Right ventricle myocardium superior (tissue), 1 donor: ENCODE measurements at regions not wholly inside any gene's neighbourhood (a gene's known extent, or its start where the extent isn't known, plus 50 kb on each side); places are given as distances from the start of the nearest gene placed in this dataset.
"Not testable (repeated sequence)": the region's sequence is repeated elsewhere in the genome, so short reads cannot be mapped to it uniquely, and the experiment has no call there.

Source experiments
- ATAC-seq: fragments of 200-7000 bp; cut with Tn5 transposase; one replicate; pipeline ENCODE4 v1.9.1; 2020; ENCODE audit warnings: mild to moderate bottlenecking; ENCODE audit not compliant: poor library complexity
- DNase-seq: peaks from one replicate; pipeline ENCODE4 v3.0.0-alpha.2; 2020
- intact Hi-C: fragments of 100-400 bp; cut with DNase I; formaldehyde crosslinking; loops from one replicate; pipeline ENCODE4 v1.11.2; 2022
- donor health status: DM: no; HTN: yes; CAD: no; lungs with severe emphysema.

DNA sequence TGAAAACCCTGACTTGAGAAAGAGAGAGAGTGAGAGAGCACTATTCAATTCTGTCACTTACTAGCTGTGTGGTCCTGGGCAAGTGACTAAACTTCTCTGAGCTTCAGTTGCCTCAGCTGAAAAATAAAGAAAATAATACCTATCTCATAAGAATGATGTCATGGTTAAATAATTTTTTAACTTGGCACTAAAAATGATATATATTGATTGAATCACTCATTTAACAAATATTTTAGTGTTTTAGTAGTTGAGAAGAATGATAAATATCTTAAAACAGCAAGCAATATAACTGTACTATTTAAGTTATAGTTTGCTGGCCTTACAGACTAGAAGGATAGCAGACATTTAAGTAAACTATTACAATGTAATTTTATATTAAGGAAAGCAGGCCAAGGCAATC, 764.2 kb downstream of the DIAPH3 start:
- intact Hi-C loops = loop anchor here (10.0 kb wide), 1 partner anchor 375 kb away; no protein-coding TSS in a partner anchor
- ATAC-seq (no peak), DNase-seq (no peak)

DNA sequence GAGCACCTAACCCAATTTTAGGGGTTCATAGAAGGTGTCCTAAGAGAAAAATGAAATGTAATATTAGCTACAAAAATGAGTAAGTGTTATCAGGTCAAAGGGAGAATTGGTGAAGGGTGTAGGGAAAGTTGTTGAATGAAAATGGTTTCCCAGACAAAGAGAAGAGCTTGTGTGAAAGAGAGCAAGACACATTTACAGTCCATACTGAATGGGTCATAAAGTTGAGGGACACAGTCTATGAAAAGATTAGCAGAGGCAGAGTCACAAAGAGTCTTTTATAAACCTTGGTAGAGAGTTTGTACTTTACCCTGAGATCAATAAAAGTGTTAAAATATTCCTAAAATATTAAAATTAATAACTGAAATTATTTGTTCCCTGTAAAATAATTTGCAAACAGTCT, 759.4 kb downstream of the DIAPH3 start:
- DNase-seq = no peak
- intact Hi-C loops = no loop called here

DNA sequence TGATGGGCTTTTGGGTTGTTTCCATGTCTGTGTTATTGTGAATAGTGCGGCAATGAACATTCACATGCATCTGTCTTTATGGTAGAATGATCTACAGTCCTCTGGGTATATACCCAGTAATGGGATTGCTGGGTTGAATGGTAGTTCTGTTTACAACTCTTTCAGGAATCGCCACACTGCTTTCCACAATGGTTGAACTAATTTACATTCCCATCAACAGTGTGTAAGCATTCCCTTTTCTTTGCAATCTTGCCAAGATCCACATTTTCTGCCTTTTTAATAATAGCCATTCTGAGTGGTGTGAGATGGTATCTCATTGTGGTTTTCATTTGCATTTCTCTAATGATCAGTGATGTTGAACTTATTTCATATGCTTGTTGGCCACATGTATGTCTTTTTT, 756.5 kb downstream of the DIAPH3 start:
- DNase-seq, intact Hi-C loops, ATAC-seq: not testable (repeated sequence)

More for the DNA sequence above, 759.4 kb downstream of the DIAPH3 start:
- no peak for ATAC-seq

DNA sequence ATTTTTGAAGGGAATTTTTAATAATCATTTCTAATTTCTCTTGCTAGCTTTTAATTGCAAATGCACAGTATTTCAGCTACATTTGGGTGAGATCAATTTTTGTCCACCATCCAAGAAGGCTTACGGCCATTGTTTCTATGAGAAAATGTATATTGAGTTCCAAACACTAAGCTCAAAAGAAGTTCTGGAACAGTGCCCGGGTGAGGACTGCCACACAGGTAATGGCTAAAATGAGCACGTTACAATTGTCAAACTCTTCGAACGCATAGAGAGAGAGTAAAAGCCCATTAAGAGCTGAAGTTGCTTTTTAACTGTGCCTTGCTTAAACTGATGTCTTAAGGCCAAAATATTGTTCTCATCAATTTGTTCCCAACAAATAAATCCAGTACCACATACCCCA, 755.0 kb downstream of the DIAPH3 start:
- DNase-seq (no peak), ATAC-seq (no peak)
- intact Hi-C loops = no loop called here

DNA sequence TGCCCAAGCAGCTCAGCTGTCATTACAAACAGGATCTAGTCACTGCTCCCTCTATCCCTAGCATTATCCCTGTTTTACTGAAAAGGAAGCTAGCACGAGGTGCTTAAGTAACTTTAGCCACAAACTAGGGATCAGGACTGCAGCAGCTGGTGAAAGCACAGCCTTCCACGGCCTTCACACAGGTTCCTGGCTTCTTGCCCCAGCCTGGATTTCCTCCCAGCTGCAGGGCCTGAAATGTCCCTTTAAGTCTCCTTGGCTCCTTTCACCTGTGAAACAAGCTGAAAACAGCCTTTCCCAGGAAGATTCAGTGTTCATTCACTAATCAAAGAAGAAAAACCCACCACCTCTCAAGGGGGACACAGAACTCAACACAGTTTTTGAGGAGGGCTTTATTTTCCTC, 754.5 kb downstream of the DIAPH3 start:
- DNase-seq (peak; percentile 83), ATAC-seq (peak; percentile 95)

DNA sequence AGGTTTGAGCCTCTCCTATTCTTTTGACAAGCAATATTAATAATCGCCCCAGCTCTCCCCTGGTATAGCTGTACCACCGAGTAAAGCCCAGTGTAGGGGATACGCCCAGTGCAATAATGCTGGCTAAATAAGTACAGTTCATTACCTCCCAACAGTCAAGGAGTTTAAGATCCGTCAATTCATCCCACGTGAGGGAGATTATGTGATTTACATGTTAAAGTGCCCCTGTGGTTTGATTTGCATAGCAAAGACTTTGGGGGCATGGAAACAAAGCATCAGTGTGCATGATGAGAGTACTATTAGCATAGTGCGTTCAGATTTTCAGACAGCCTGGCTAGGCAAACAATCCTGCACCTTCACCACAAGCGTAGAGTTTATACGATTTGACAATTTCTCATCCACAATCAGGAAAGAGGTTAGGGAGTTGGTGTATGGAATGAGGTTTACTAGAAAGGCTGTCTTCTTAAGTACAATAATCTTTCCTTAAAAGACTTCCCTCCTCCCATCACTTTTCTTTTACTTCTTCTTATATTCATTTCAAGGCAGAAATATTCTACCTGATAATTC, 754.0 kb downstream of the DIAPH3 start:
- ATAC-seq = peak; percentile 10
- DNase-seq = no peak
- intact Hi-C loops = no loop called here

More for the DNA sequence above, 754.5 kb downstream of the DIAPH3 start:
- intact Hi-C loops = no loop called here

DNA sequence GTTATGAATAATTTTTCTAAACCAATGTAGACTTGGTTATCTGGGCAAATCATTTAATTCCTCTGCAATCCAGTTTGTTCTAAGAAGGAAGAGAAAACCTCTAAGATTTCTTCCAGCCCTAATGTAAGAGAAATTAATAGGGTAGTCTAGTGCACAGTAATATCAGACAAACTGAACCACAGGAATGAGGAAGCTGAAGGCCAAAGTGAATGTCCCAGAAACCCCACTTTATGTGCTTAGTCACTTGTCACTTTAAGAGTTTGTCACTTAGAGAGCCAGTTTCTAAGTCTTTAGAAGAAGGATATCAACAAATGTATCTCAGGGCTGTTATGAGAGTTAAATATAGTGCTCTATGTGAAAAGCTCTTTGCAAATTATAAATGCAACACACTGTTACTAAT, 750.6 kb downstream of the DIAPH3 start:
- no peak for DNase-seq
- intact Hi-C loops = no loop called here
- ATAC-seq = no peak

DNA sequence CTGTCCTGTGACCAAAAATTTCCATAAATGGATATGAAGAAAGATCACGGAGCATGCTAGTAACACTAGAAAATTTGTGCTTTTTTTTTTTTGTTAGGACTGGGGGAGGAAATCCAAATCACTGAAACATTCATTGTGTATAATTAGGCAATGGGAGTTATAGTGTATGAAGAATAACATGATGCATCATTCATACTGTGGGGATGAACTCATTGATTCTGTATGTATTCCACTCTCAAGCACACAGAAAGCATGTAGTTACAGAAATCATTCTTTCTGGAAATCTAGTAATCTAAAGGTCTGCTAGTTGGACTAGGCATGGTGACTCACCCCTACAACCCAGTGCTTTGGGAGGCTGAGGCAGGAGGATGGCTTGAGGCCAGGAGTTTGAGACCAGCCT, 749.7 kb downstream of the DIAPH3 start:
- ATAC-seq = no peak
- no peak for DNase-seq
- intact Hi-C loops = no loop called here

DNA sequence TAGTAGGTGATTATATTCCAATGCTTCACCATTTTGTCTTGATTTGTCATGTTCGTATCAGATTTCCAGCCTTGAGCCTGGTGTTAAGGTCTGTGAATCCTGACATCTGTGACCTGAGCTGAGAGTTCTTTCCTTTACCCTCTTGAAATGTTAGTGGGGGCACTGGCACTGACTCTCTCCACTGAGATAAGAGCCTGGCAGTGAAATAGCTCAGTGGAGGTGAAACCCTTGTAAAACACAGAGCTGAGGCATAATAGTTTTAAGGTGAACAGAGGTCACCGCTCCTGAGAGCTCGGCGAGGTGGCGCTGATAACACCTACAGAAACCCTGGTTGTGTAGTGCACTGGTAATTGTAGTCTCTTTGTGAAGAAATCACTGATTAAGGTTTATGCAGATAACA, 748.2 kb downstream of the DIAPH3 start:
- intact Hi-C loops = no loop called here
- no peak for DNase-seq
- peak; percentile 82 for ATAC-seq

DNA sequence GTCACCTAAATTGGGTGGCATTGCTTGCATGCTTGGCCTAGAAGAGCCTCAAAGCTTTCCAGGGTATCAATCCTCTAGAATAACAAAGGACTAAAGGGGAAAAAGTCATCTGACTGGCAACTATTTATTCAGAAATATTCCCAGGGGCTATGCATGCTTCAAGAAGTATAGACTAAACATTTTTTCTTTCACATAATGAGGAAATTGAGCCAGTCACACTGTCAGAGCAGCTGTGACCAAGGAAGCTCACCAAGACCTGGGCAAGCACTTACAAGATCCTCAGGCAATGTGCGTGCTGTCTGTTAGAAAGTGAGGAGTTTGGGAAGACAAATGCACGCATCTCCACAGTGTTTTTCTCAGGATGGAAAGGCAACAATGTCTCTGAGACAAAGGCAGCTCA, 747.2 kb downstream of the DIAPH3 start:
- no peak for DNase-seq
- intact Hi-C loops = no loop called here
- no peak for ATAC-seq

DNA sequence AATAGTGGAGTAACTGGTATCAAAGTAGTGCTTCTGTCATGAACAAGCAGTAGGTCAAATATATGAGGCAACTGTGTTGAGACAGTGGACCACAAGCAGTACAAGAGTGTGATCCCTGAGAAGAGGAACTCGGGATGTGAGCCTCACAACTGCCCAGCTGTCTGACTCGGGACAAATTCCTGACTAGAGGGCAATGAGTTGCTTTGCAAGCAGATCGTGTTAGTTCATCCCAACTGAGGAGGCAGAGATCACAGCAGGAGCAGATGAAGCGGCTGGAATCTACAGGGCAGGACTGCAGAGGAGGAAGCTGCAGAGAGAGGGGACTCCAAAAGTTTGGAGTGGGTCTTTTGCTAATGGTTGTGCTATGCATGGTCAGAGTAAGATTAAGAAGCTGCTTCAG, 741.1 kb downstream of the DIAPH3 start:
- no peak for ATAC-seq
- intact Hi-C loops = no loop called here
- no peak for DNase-seq

DNA sequence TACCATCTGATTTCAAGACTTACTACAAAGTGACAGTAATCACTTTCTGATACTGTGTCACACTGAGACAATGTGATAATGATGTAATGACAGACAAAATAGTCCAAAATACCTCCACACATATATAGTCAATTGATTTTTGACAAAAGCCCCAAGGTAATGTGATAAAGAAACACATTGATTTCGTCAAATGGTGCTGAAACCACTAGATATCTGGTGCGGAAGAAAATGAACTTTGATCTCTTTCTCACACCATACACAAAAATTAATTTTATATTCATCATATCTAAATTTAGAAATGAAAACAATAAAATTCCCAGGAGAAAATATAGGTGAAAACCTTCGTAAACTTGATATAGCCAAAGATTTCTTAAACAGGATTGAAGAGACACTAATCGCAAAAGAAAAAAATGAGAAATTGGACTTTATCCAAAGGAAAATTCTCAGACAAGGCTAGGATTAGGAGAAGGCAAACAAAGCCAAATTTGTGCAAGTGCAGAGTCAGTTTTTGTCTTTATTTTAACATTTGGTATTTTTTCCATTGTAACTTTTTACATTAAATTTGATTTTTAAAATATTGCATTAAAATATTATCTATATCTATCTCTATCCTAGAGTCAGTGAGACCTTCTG, 739.9 kb downstream of the DIAPH3 start:
- ATAC-seq (no peak), DNase-seq (no peak)
- intact Hi-C loops = no loop called here

DNA sequence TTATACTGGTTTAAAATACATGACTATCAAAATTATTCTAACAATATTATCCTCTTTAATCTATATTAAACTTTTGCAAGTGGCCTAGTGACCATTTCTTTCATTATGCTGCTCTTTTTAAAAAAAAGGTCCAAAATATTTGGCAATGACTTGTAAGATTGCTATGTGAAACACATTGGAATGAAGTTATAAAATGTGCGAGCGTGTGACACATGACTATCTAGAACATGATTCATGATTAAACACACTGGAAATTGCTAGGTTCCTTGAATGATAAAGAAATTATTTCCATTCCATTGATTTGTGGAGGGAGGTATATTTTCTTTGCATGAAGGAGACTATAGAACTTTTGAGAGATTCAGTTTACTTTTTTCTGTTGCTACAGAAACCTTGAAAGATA, 739.1 kb downstream of the DIAPH3 start:
- intact Hi-C loops = no loop called here
- DNase-seq (no peak), ATAC-seq (no peak)

DNA sequence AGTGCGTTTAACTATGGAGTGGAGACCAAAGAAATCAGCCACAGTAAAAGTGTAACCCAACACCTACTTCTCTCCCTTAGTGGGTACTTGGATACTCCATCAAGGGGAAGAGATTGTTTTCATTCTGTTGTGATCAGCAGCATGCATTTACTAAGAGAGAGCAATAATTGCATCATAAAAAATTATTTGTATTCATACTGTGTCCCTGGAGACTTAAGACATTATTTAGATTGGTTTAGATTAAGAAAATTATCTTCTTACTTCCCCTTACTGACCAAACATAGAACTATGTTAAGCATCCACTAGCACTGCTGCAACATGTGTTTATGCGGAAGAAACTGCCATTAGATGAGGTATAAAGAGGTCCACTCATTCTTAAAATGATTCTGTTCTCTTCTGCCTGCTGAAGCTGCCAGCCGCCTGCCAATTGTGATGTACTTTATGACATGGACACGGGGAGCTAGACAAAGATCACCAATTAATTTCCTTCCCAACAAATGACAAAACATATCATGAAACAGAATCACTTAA, 738.5 kb downstream of the DIAPH3 start:
- no peak for DNase-seq
- no peak for ATAC-seq
- intact Hi-C loops = no loop called here

DNA sequence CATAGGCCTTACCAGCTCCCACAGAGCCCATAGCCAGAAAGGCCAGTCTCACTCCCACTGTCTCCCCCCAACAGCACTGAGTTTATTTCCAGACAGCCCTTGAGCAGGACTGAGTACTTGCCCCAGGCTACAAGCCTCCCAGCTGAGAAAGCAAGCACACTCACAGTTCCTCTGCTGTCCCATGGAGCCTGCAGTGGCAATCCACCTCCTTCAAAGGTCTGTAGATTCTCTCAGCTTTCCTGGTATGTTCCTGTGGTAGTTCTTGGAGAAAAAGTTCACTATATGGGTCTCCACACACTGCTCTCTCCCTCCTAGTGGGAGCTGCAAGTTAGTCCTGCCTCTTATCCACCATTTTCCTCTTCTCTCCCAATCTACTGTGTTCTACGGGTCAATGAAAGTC, 728.7 kb downstream of the DIAPH3 start:
- intact Hi-C loops = no loop called here
- DNase-seq (no peak), ATAC-seq (no peak)

DNA sequence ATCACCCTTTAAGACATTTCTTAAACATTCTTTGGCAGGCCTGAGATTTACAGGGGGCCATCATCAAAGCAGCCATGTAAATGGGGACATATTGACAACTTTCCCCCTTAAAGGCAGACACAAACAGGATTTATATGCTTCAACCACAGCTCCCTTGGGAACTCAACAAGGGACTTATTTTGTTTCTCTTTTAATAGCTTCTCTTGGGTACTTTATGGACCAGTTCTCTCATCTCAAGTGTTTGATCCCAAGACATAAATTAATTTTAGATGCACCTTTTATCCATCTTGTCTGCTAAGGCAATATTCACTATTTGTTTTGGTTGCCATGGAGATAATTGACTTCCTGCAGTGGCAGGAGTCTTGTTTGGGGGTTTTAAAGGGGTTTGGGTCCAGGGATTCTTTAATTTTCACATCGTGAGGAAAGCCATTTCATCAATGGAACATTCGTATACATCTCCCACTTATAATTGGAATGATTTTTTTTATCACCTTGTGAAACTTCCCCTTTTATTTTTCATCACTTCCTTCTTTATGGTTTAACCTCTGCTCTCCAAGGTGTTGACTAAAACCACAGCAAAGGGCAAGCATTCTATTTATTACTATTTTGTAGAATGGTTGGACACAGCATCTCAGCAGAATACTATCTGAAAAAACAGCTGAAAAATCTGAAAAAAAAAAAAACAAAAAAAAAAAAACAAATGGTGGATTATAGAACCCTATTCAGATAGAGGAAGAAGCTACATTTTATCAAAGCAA, 726.0 kb downstream of the DIAPH3 start:
- no peak for ATAC-seq
- intact Hi-C loops = no loop called here
- no peak for DNase-seq

DNA sequence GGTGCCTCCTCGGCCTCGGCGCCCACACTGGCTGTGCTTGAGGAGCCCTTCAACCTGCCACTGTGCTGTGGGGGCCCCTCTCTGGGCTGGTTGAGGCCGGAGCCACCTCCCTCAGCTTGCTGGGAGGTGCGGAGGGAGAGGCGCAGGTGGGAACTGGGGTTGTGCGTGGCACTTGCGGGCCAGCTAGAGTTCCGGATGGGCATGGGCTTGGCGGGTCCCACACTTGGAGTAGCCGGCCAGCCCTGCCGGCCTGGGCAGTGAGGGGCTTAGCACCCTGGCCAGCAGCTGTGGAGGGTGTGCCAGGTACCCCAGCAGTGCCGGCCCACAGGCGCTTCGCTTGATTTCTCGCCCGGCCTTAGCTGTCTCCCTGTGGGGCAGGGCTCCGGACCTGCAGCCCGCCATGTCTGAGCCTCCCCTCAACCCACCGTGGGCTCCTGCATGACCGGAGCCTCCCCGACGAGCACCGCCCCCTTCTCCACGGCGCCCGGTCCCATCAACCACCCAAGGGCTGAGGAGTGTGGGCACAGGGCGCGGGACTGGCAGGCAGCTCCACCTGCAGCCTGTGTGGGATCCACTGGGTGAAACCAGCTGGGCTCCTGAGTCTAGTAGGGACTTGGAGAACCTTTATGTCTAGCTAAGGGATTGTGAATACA, 723.8 kb downstream of the DIAPH3 start:
- DNase-seq (no peak), ATAC-seq (no peak)
- intact Hi-C loops = no loop called here

DNA sequence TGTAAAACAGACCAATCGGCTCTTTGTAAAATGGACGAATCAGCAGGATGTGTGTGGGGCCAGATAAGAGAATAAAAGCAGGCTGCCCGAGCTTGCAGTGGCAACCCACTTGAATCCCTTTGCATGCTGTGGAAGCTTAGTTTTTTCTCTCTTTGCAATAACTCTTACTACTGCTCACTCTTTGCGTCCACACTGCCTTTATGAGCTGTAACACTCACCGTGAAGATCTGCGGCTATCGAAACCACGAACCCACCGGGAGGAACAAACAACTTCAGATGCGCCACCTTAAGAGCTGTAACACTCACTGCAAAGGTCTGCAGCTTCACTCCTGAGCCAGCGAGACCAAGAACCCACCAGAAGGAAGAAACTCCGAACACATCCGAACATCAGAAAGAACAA, 722.7 kb downstream of the DIAPH3 start:
- DNase-seq, ATAC-seq, intact Hi-C loops: not testable (repeated sequence)

DNA sequence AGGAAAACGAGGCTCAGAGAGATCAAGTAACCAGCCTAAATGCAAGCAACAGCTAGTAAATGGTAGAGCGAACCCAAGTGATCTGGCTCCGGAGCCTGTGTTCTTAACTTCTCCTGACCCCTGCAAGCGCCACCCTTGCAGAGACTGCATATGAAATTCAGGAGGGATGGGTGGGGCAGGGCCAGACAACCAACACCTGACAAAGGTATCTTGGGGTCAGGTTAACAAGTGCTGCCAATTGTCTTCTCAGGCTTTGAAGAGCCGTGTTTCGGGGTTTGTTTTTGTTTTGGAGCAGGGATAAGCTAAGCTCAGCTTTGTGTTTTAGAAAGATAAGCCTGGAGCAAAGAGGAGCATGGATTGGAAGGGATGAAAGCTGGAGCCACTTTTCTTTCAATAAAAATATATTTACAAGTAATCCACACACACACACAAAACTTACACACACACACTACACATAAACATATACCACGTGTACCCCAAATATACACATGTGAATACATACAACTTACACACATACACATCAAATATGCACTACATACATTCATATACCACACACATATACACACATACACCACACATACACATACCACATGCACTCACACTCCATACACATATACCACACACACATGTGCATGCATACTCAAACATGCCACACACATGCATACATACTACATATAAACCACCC, 722.0 kb downstream of the DIAPH3 start:
- intact Hi-C loops = no loop called here
- no peak for ATAC-seq
- DNase-seq = no peak
